ENCODE measurements at regions not wholly inside any gene's neighbourhood (a gene's known extent, or its start where the extent isn't known, plus 50 kb on each side); places are given as distances from the start of the nearest gene placed in this dataset.

- TF ChIP-seq IRF3 (IDR thresholded peaks at IDR 0.05; ENCODE audit: low read depth, low read length) (no peak), USF2 (IDR thresholded peaks at IDR 0.05; ENCODE audit: borderline replicate concordance, low read depth, low read length) (no peak)
These were observed 95.1 kb upstream of the SLC22A23 start (continued) for GRCh38 chr6:3551716-3552511.

- Histone ChIP-seq H3K36me3 (replicated peaks in 1 of 2; ENCODE audit: control insufficient read depth in 1 of 2, insufficient read depth in 2 of 2, low read length in 1 of 2) (no peaks in the 10 kb centered on the region), H3K27ac (ENCODE audit: low read depth in 2 of 2, low read length in 1 of 2) (no peak overlapping the region), H2AFZ (ENCODE audit: low read depth) (no peak overlapping the region), H3K4me1 (ENCODE audit: control insufficient read depth in 1 of 2, insufficient read depth in 2 of 2, low read depth in 1 of 2, low read length in 1 of 2) (no peaks in the 10 kb centered on the region), H3K9me2 (no peaks in the 10 kb centered on the region), H3F3A (replicated peaks; ENCODE audit: insufficient read depth) (no peaks in the 10 kb centered on the region), H3K79me2 (ENCODE audit: insufficient read depth) (no peaks in the 10 kb centered on the region), H3K9ac (no peak overlapping the region), H4K20me1 (ENCODE audit: insufficient read depth) (no peaks in the 10 kb centered on the region), H3K4me3 (ENCODE audit: low read depth in 2 of 2, low read length in 1 of 2) (no peak overlapping the region), H3K9me3 (no peaks in the 10 kb centered on the region), H3K27me3 (ENCODE audit: insufficient read depth) (no peaks in the 10 kb centered on the region; the same call in 1 of the 2 replicates), H3K4me2 (no peak overlapping the region)
- TF ChIP-seq JUND (IDR thresholded peaks at IDR 0.05) (no peak), GABPA (IDR thresholded peaks at IDR 0.05; ENCODE audit: low read depth) (no peak), PBX3 (IDR thresholded peaks at IDR 0.05) (no peak), RFX5 (IDR thresholded peaks at IDR 0.05; ENCODE audit: low read length) (no peak), REST (IDR thresholded peaks at IDR 0.05; ENCODE audit: low read depth, low read length) (no peak), FOSL2 (IDR thresholded peaks at IDR 0.05; ENCODE audit: borderline replicate concordance, low read depth) (no peak), CTCF (IDR thresholded peaks at IDR 0.05) (no peak), TAF1 (IDR thresholded peaks at IDR 0.05; ENCODE audit: borderline replicate concordance, low read depth, low read length) (no peak), POLR2AphosphoS5 (IDR thresholded peaks at IDR 0.05; ENCODE audit: low read depth, low read length) (no peak), NFIC (IDR thresholded peaks at IDR 0.05; ENCODE audit: borderline replicate concordance) (no peak), TEAD4 (IDR thresholded peaks at IDR 0.05; ENCODE audit: borderline replicate concordance, insufficient read depth) (no peak), ELF1 (IDR thresholded peaks at IDR 0.05) (no peak), FOXJ3 (CRISPR knock-in tag; IDR thresholded peaks at IDR 0.05) (no peak)
- DNase-seq: no peak
- POLR2A ChIA-PET: no interaction called here
- WGBS (ENCODE audit: low lambda C conversion rate): 26% methylated on average over 7 of the region's 7 CpGs
- CTCF ChIA-PET: no interaction called here
These were observed 92.6 kb upstream of the SLC22A23 start for GRCh38 chr6:3549314-3549940.

Measured in SK-N-SH (cell line).